NCI-H345 (cell line): ENCODE measurements at regions not wholly inside any gene's neighbourhood (a gene's known extent, or its start where the extent isn't known, plus 50 kb on each side); places are given as distances from the start of the nearest gene placed in this dataset.
"Not testable (repeated sequence)": the region's sequence is repeated elsewhere in the genome, so short reads cannot be mapped to it uniquely, and the experiment has no call there.

ENCODE experiments used
- DNase-seq: peaks from one replicate; lab custom pipeline; 2025; lab: John Stamatoyannopoulos, UW

- DNase-seq, result not testable (repeated sequence)
Measured at GRCh38 chr1:222470252-222470805, 77.6 kb downstream of the HHIPL2 start.

DNA sequence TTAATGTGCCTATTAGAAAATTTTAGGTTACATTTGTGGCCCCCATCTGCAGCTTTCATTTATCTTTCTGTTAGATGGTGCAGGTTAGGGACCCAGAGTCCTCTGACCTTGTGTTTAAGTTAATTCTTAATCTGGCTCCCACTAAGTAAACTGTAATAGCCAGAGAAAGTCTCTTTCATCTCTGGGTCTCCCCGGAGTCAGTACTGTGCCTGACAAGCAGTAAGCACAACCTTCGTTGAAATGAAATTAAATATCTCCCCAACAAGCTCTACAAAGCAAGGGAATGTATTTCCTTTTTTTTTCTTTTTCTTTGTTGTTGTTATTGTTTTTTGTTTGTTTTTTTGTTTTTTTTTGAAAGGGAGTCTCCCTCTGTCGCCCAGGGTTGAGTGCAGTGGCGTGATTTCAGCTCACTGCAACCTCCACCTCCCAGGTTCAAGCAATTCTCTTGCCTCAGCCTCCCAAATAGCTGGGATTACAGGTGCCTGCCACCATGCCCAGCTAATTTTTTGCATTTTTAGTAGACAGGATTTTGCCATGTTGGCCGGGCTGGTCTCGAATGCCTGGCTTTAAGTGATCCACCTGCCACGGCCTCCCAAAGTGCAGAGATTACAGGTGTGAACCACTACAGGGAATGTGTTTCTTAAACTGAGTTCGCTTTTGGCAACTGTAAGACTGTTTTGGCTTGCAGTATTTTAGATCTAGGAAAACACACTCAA lies 81.6 kb downstream of the HHIPL2 start:
- no peak for DNase-seq

DNA sequence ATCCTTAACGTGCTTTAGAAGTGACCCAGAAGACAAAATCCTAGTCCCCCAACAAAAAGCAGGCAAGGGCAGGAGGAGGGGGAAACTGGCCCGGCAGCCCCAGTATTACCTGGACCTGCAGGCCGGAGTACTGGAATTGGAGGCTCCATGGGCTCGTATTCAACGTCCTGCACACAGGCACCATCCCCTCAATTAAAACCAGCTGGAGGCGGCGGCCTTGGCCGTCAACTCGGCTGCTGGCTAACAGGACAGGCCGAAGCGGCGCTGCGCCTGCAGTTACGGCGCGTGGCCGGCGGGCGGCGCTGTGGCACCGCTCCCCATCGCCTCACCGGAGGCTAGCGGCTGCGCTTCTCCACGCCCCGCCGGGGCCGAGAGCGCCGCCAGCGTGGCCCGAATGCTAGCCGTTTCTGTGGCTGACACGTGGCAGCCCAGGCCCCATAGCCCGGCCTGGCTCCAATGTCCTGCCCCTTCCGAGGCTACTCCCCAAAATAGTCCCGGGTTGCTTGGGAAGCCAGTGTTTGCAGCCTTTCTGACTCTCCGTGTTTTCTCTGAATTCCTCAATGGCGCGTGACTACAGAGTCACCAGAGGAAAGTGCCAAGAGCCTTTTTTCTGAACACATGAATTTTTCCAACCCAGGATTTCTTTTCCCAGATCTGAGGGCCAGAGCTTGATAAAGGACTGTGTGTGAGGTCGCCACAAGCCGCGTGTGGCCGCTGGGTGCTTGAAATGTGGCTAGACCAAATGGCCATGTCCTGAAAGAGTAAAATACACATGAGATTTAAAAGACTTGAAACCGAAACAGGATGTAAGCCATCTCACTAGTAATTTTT lies 82.5 kb downstream of the HHIPL2 start:
- peak; percentile 79 for DNase-seq

- peak; percentile 11 for DNase-seq
Measured at GRCh38 chr1:222464841-222465210, 83.1 kb downstream of the HHIPL2 start.

GRCh38 chr1:222463059-222463730 lies 84.7 kb downstream of the HHIPL2 start:
- no peak for DNase-seq

DNA sequence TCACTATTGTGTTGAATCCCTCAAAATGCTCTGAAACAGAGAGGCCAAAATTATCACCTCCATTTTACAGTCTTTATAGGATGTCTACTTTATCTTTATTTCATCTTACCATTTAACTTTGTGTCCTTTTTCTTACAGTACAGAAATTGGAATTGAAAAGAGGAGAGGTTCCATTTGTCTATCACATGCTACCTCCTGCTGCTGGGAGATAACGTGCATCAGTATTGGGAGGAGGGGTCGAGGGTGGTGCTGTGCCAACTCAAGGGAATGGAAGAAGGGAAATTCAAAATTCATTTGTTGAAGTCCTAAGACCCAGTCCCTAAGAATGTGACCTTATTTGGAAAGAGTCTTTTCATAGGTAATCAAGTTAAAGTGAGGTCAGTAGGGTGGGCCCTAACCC lies 85.3 kb downstream of the HHIPL2 start:
- no peak for DNase-seq

DNA sequence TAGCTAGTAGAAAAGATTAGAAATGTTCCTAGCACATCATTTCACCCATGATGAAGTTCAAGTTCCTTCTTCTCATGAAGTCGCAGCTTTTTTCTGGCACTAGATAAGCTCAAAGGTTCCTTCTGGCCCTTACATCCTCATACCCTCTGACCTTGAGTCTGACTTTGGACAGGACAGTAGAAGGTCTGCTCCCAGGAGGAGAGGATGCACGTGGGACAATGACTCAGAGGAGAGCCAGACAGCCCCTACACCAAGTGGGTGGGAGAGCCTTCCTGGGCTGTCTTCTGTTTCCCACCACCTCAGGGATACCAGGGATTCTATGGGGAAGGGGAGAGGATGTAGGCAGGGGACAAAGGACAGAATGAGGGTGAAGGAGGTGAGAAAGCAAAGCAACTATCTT lies 86.0 kb downstream of the HHIPL2 start:
- no peak for DNase-seq

DNA sequence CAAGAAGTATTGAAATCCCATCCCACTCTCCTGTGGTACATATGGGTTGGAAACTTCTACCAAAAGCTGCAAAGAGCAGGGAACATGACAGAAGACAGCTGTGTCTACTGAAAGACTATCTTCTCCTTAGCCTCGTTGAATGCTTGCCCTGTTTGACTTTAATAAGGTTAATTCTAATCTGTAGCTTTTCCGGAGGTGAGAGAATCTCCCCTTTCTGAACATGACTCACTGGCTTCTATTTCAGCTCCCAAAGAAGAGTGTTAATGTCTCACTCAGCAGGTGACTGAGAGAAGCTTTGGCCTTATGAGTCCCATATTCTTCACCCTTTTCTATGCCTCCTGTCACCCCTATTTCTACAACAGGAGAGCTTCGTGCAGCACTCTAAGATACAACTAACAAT lies 88.3 kb downstream of the HHIPL2 start:
- DNase-seq, result no peak

DNA sequence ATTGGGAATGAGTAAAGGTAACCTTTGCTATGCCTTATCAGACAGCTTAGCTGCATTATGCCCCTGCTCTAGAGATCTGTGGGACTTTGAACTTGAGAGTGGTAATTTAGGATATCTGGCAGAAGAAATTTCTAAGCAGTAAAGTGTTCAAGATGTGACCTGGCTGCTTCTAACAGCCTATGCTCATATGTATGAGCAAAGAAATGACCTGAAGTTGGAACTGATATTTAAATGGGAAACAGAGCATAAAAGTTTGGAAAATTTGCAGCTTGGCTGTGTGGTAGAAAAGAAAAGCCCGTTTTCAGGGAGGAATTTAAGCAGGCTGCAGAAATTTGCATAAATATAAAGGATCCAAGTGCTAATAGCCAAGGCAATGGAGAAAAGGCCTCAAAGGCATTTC lies 90.4 kb downstream of the HHIPL2 start:
- no peak for DNase-seq

- no peak for DNase-seq
Measured at GRCh38 chr1:222457084-222457483, 90.8 kb downstream of the HHIPL2 start.

DNA sequence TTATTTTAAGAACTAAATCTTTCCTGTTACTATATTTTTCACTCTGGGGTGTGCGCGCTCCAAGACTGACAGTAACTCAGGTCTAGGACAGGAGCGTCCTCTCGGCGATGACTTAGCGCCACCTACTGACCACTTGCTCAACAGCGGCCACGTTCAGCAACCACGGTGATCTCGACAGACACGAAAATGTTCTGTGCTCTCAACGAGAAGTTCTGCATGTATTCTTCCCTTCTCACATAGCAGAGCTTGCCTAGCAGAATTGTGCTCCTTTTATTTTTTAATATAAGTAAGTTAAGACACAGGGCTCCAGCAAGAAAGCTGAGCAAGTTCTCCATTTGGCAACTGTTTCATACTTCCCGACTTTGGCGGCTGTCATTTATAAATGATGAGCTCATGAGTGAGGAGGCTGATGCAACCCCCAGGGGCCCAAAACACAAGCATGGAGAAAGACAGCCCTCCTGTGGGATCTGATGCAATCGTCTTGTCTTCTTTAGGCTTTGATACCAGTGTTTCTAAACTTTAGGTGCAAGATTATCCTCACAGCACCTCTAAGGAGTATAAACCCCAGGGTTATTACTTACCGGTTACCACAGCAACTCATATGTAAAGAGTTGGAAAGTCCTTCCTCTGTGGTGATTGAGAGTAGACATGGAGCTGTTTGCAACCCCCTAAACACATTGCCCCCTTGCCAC lies 92.6 kb downstream of the HHIPL2 start:
- peak; percentile 79 for DNase-seq

- no peak for DNase-seq
Measured at GRCh38 chr1:222454782-222455181, 93.1 kb downstream of the HHIPL2 start.

DNA sequence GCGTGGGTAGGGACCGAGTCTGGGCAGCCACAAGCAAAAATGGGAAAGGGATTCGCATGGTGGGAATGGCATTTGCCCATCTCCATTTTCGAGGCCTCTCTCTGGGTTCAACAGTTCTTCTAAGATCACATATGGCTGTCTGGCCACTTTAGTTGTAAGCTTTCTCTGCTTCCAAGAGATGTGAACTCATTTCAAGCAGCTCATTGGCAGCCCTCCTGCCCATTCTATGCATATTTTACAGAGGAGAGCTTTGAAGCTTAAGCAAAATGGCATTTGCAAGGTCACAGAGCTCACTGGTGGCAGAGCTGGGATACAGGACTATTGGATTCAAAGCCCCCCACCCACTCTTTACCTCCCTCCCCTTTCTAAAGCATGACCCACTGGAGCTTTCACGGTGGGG lies 93.7 kb downstream of the HHIPL2 start:
- DNase-seq, result no peak

- DNase-seq, result no peak
Measured at GRCh38 chr1:222452031-222452430, 95.9 kb downstream of the HHIPL2 start.

DNA sequence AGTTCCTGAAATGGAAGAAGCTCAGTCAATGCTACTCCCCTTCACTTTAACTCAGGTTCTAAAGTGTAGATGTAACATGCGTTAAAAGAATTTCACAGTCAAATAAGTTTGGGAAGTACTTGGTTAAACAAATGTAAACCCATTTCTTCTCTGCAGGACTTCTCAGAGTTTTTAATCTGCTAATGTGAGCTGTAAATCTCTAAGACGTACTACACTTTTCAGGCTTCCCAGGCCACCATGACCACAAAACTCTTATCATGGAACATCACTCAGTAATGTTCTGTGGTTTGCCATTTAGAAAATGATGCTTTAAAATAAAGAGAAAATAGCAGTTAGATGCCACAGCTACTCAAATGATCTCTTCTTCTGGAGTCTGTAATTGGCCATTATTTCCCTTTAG lies 104.3 kb downstream of the HHIPL2 start:
- no peak for DNase-seq

DNA sequence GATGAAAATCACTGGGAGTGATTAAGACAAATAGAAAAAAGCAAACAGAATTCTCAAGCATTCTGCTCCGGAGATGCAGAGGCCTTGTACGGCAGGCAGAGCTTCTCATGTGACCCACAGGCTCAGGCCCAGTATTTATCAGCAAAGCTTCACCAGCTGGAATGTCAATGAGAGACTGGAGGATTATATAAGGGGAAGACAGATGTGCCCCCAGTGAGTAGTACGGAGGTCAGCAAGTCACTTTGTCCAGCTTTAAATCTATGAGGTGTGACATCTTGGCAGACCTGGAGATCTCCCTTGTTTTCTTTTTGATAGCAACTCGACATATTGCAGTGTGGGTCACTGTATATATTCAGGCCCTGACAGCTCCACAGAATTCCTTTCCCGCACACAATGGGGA lies 106.8 kb downstream of the HHIPL2 start:
- DNase-seq, result no peak

DNA sequence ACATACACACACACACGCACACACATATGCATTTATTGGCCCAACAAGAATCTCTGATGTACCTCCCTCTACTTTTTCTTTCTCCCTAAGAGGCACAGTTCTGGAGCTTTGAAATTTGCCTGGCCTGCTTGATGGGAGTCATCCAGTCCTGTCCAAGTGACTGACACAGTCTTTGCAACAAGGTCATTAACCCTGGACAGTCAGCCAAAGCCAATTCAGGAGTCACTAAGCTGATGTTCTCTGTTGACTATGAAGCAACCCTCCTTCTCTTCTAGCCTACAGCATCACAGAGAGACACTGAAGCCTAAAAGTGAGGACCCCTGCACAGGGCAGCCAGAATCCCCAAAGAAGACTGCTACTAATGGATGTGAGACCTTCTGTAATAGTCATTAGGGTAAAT lies 123.1 kb downstream of the HHIPL2 start:
- DNase-seq, result no peak

DNA sequence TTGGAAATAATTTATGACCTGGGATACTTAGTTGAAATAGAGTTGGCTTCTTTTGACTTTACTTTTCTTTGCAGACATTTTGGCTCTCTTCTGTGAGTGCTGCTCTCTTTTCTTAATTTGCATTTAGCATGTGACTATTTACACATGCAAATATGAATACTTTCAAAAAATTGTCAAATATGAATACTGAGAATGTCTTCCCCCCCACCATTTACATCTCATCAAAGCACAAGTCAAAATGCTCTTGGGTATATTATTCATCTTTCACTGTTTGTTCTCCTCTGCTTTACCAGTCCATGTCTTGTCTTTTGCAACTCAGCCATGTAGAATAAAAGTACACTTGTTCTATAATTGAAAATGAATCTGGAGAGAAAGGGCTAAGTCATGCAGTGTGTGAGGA lies 126.5 kb downstream of the HHIPL2 start:
- DNase-seq, result peak; percentile 4

- DNase-seq, result no peak
Measured at GRCh38 chr1:222420633-222421032, 127.3 kb downstream of the HHIPL2 start.

DNA sequence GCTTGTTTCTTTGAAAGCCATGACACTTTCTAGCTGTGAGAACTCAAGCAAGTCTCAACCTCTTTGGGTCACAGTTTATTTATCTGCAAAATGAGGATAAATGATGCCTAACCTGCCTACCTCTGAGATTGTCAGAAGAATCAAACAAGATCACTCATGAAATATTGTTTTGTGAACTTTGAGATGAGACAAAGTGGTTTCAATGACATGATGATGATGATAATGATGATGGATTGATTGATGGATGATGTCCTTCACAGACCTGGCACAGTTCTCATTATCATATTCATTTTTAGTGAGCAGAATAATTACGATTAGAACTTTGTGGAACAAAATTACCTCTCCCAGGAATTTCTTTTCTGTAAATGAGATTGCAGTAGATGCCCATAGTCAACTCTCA lies 129.2 kb downstream of the HHIPL2 start:
- DNase-seq, result no peak

GRCh38 chr1:222417264-222417663 lies 130.6 kb downstream of the HHIPL2 start:
- DNase-seq, result no peak
